OCI-LY3 (cell line): ENCODE measurements at regions not wholly inside any gene's neighbourhood (a gene's known extent, or its start where the extent isn't known, plus 50 kb on each side); places are given as distances from the start of the nearest gene placed in this dataset.

Experiments
- CTCF ChIP-seq: fragments of 200-600, 300-600 bp; sonication (generic); IDR thresholded peaks from 2 replicates; pipeline ENCODE4 v1.5.1; 2014; ENCODE audit warnings: antibody characterized with exemption, low read length, low read depth
- EZH2phosphoT487 ChIP-seq: fragments of 200-600 bp; shearing (Covaris generic); IDR thresholded peaks from 2 replicates; pipeline ENCODE4 v1.6.1; 2018; ENCODE audit warnings: antibody characterized with exemption, mixed run types, low read depth

GRCh38 chr2:180461761-180462160 lies 454.7 kb upstream of the CWC22 start:
- TF ChIP-seq EZH2phosphoT487 (no peak), CTCF (no peak)
